Breast epithelium (tissue), 3 donors: ENCODE measurements at regions not wholly inside any gene's neighbourhood (a gene's known extent, or its start where the extent isn't known, plus 50 kb on each side); places are given as distances from the start of the nearest gene placed in this dataset.

Source experiments
- CTCF ChIP-seq, 3 donors: fragments of 450-650 bp; IDR thresholded peaks; one replicate each; pipeline ENCODE4 v1.5.1; 2016 to 2017; ENCODE audit warnings: antibody characterized with exemption in 3 of 3, mild to moderate bottlenecking in 3 of 3, moderate library complexity in 3 of 3
- POLR2A ChIP-seq: fragments of 450-650 bp; IDR thresholded peaks from one replicate; pipeline ENCODE4 v1.6.1; 2016; ENCODE audit warnings: antibody characterized with exemption, mild to moderate bottlenecking, moderate library complexity

- no peak for TF ChIP-seq CTCF (IDR thresholded peaks at IDR 0.05)
- TF ChIP-seq POLR2A, result no peak
Observed at GRCh38 chr4:125796138-125796537, 481.4 kb downstream of the FAT4 start.
